MCF 10A (cell line): ENCODE measurements at regions not wholly inside any gene's neighbourhood (a gene's known extent, or its start where the extent isn't known, plus 50 kb on each side); places are given as distances from the start of the nearest gene placed in this dataset.
A peak's percentile ranks its signal among the peaks of the same experiment; 100 is the strongest.

Experiments used
- BruUV-seq: library from RNA; stranded (reverse); fragments of 400-500 nt; replicated peaks from 2 replicates; lab custom pipeline; 2021; lab: Mats Ljungman, UMichigan
- CTCF ChIA-PET: fragments of 300-600 bp; sonication (Branson Sonifier 250); formaldehyde crosslinking; extraction: SDS; loops from one replicate; lab custom pipeline; 2021; ENCODE audit warnings: antibody characterized with exemption, inconsistent platforms; lab: Yijun Ruan, JAX
- POLR2A ChIA-PET: fragments of 300-600, 350-650 bp; sonication (Branson Sonifier 250); formaldehyde crosslinking; extraction: SDS; loops from one replicate; lab custom pipeline; 2020; ENCODE audit warnings: antibody characterized with exemption, inconsistent platforms; lab: Yijun Ruan, JAX
- DNase-seq: peaks from one replicate; pipeline ENCODE4 v3.0.0-alpha.2; 2018; ENCODE audit not compliant: unreplicated experiment
- H3K27ac Mint-ChIP-seq: one replicate; pipeline ENCODE4 v1.8.0; 2022; ENCODE audit warnings: mild to moderate bottlenecking, low read depth, mixed read lengths; ENCODE audit not compliant: unreplicated experiment
- H3K27me3 Mint-ChIP-seq: one replicate; pipeline ENCODE4 v1.8.0; 2022; ENCODE audit warnings: mixed read lengths; ENCODE audit not compliant: insufficient read depth, unreplicated experiment
- H3K36me3 Mint-ChIP-seq: one replicate; pipeline ENCODE4 v1.8.0; 2022; ENCODE audit warnings: mild to moderate bottlenecking, moderate library complexity, mixed read lengths; ENCODE audit not compliant: insufficient read depth, unreplicated experiment
- H3K4me1 Mint-ChIP-seq: one replicate; pipeline ENCODE4 v1.8.0; 2022; ENCODE audit warnings: mixed read lengths; ENCODE audit not compliant: insufficient read depth, unreplicated experiment
- H3K4me3 Mint-ChIP-seq: one replicate; pipeline ENCODE4 v1.8.0; 2022; ENCODE audit warnings: mild to moderate bottlenecking, moderate library complexity, mixed read lengths; ENCODE audit not compliant: unreplicated experiment
- H3K9me3 Mint-ChIP-seq: one replicate; pipeline ENCODE4 v1.8.0; 2022; ENCODE audit warnings: mixed read lengths; ENCODE audit not compliant: unreplicated experiment
- intact Hi-C: fragments of 100-400 bp; cut with micrococcal nuclease; formaldehyde crosslinking; loops from 2 replicates; pipeline ENCODE4 v1.14.1; 2022
- TF ChIP-seq, protein P1 (sequence below): fragments of 200-600 bp; IDR thresholded peaks from one replicate; pipeline ENCODE4 v1.8.0; 2022; ENCODE audit warnings: antibody characterized with exemption, mild to moderate bottlenecking; ENCODE audit not compliant: unreplicated experiment

DNA sequence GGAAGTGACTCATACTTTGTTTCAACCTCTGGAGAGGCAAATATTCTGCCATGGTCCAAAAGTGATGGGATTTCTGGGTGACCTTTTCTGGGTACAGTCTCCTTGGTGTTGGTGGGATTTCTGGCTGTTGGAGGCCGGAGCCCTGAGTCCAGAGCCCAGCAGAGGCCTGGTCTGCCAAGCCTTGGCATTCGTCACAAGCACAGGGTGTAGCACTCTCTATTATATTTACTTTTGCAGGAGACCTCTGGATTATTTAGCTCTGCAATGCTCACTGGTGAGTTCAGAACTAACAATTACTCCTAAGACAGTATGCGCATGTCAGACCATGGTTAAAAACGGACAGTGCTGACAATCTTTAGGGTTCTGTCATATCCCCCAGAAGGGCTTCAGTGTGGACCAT, 201.6 kb upstream of the TWIST2 start:
- Mint-ChIP-seq H3K4me3 (no peak overlapping the region), H3K27me3 (no peaks in the 10 kb centered on the region), H3K4me1 (peaks cover 23% of the 10 kb centered on the region), H3K36me3 (no peaks in the 10 kb centered on the region), H3K9me3 (no peaks in the 10 kb centered on the region), H3K27ac (peak overlapping the region; percentile 86)
- CTCF ChIA-PET, result interaction anchor here (0.9 kb wide), 1 partner anchor 49 kb away, joined by 4 read pairs; no protein-coding TSS in a partner anchor
- no TSS peak for BruUV-seq
- POLR2A ChIA-PET, result no interaction called here
- TF ChIP-seq, protein P1, sequence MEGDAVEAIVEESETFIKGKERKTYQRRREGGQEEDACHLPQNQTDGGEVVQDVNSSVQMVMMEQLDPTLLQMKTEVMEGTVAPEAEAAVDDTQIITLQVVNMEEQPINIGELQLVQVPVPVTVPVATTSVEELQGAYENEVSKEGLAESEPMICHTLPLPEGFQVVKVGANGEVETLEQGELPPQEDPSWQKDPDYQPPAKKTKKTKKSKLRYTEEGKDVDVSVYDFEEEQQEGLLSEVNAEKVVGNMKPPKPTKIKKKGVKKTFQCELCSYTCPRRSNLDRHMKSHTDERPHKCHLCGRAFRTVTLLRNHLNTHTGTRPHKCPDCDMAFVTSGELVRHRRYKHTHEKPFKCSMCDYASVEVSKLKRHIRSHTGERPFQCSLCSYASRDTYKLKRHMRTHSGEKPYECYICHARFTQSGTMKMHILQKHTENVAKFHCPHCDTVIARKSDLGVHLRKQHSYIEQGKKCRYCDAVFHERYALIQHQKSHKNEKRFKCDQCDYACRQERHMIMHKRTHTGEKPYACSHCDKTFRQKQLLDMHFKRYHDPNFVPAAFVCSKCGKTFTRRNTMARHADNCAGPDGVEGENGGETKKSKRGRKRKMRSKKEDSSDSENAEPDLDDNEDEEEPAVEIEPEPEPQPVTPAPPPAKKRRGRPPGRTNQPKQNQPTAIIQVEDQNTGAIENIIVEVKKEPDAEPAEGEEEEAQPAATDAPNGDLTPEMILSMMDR, result no peak
- intact Hi-C loops, result no loop called here
- DNase-seq, result no peak

DNA sequence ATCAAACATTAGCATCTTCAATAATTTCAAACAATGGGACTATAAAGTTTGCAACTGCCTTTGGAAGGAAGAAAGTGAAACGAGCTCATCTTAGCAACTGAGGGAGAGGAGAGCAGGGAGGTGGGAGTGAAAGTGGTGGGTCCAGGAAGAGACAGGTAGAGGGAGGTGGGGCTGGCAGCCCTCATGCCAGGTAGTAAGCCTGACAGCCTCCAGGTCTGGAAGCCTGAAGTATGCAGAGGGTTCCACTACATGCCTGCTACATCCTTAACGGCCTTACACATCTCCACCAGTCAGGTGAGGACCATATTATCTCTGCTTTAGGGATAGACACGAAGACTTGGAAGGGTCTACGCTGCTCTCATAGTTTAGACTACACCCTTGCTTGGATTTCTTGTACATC, 201.1 kb upstream of the TWIST2 start:
- no TSS peak for BruUV-seq
- no peak overlapping the region for H3K27ac Mint-ChIP-seq
- ChIA-PET CTCF (no interaction called here), POLR2A (no interaction called here)
- H3K9me3 Mint-ChIP-seq, result no peaks in the 10 kb centered on the region
- TF ChIP-seq, protein P1, result no peak
- intact Hi-C loops, result no loop called here
- H3K36me3 Mint-ChIP-seq, result no peaks in the 10 kb centered on the region
- DNase-seq, result no peak
- no peaks in the 10 kb centered on the region for H3K27me3 Mint-ChIP-seq
- H3K4me3 Mint-ChIP-seq, result no peak overlapping the region
- H3K4me1 Mint-ChIP-seq, result peaks cover 23% of the 10 kb centered on the region

DNA sequence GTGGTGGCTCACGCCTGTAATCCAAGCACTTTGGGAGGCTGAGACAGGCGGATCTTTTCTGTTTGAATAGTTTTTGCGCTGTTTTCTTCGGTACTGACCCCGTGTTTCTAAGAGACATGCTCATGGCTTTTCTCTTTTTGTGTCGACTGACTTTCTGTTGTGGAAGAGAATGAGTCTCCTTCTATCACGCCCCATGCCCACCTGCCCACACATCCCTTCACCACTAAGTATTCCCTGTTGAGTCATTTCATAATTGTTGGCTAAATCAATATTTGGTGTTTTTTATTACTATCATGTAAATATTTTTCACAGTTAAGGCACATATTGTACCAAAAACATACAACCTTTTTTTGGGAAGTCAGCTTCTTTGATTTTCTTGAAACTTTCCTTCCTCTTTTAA, 198.8 kb upstream of the TWIST2 start:
- Mint-ChIP-seq H3K27me3 (no peaks in the 10 kb centered on the region), H3K36me3 (peaks cover 2% of the 10 kb centered on the region), H3K4me1 (peaks cover 17% of the 10 kb centered on the region), H3K27ac (no peak overlapping the region), H3K4me3 (no peak overlapping the region), H3K9me3 (no peaks in the 10 kb centered on the region)
- ChIA-PET CTCF (no interaction called here), POLR2A (no interaction called here)
- intact Hi-C loops, result no loop called here
- TF ChIP-seq, protein P1, result no peak
- BruUV-seq, result no TSS peak
- DNase-seq, result no peak

DNA sequence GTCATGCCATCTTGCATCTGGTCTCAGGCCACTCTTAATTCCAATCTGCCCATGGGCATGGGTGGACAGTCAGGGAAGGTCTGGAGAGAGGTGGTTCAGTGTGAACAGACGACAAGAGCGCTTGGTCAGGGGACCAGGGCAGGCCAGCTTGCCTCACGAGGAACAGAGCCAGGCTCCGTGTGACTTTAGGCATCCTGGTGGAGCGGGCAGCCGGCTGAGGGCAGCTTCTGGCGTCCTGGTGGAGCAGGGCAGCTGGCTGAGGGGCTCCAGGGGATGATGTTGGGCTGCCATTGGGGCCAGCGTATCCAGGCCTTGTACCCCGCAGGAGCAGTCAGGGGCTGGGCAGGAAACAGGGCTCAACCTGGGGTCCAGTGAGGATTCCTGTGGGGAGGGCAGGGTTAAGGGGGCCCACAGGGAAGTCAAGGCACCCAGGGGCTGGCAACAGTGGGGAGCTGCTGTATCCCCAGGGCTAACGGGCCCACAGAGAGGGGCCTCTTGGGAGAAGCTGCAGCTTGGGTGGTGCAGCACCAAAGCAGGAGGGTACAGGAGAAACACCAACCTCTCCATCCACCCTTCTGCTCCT, 197.9 kb upstream of the TWIST2 start:
- Mint-ChIP-seq H3K4me1 (peaks cover 8% of the 10 kb centered on the region), H3K27me3 (no peaks in the 10 kb centered on the region), H3K36me3 (peaks cover 6% of the 10 kb centered on the region), H3K4me3 (no peak overlapping the region), H3K27ac (no peak overlapping the region), H3K9me3 (no peaks in the 10 kb centered on the region)
- CTCF ChIA-PET, result interaction anchor here (0.6 kb wide), 1 partner anchor 51 kb away, joined by 3 read pairs; no protein-coding TSS in a partner anchor
- DNase-seq, result no peak
- POLR2A ChIA-PET, result no interaction called here
- TF ChIP-seq, protein P1, result no peak
- no TSS peak for BruUV-seq
- intact Hi-C loops, result no loop called here
